ENCODE measurements at regions not wholly inside any gene's neighbourhood (a gene's known extent, or its start where the extent isn't known, plus 50 kb on each side); places are given as distances from the start of the nearest gene placed in this dataset.
A peak's percentile ranks its signal among the peaks of the same experiment; 100 is the strongest.

GRCh38 chr10:112082120-112082519, 101.4 kb downstream of the GPAM start:
- Mint-ChIP-seq H3K9me3 (peaks cover 0 to 1% (median 0%) of the 10 kb centered on the region in 7 donors), H3K27ac (no peak overlapping the region), H3K4me1 (no peaks in the 10 kb centered on the region), H3K4me3 (no peak overlapping the region), H3K36me3 (no peaks in the 10 kb centered on the region), H3K27me3 (peaks cover 0 to 10% (median 0%) of the 10 kb centered on the region in 3 donors)
- no peak for DNase-seq
- ATAC-seq (ENCODE audit: low read depth in 2 of 2), result no peak

- peak overlapping the region in 1 of 6 donors; percentile 44 for H3K27ac Mint-ChIP-seq
These were observed 100.1 kb downstream of the GPAM start for GRCh38 chr10:112083472-112083871.

GRCh38 chr10:112087953-112088456, 95.6 kb downstream of the GPAM start:
- H3K36me3 Mint-ChIP-seq, result no peaks in the 10 kb centered on the region
- H3K4me3 Mint-ChIP-seq, result no peak overlapping the region
- ATAC-seq (ENCODE audit: low read depth in 2 of 2) (no peak), DNase-seq (no peak)
- no peaks in the 10 kb centered on the region for H3K4me1 Mint-ChIP-seq
- H3K27ac Mint-ChIP-seq, result no peak overlapping the region
- H3K9me3 Mint-ChIP-seq, result peaks cover 0 to 1% (median 0%) of the 10 kb centered on the region in 7 donors
- H3K27me3 Mint-ChIP-seq, result peaks cover 0 to 17% (median 5%) of the 10 kb centered on the region in 3 donors

More at GRCh38 chr10:112083472-112083871, 100.1 kb downstream of the GPAM start:
- Mint-ChIP-seq H3K36me3 (no peaks in the 10 kb centered on the region), H3K4me1 (no peaks in the 10 kb centered on the region), H3K27me3 (peaks cover 0 to 15% (median 0%) of the 10 kb centered on the region in 3 donors), H3K4me3 (no peak overlapping the region), H3K9me3 (peaks cover 0 to 1% (median 0%) of the 10 kb centered on the region in 7 donors)
- DNase-seq (no peak), ATAC-seq (ENCODE audit: low read depth in 2 of 2) (no peak)

GRCh38 chr10:112091703-112092102, 91.9 kb downstream of the GPAM start:
- H3K27ac Mint-ChIP-seq, result no peak overlapping the region

GRCh38 chr10:112092519-112092918, 91.0 kb downstream of the GPAM start:
- DNase-seq, result no peak
- Mint-ChIP-seq H3K4me3 (no peak overlapping the region), H3K4me1 (no peaks in the 10 kb centered on the region), H3K27me3 (peaks cover 8 to 10% (median 9%) of the 10 kb centered on the region in 3 donors), H3K27ac (no peak overlapping the region), H3K36me3 (no peaks in the 10 kb centered on the region), H3K9me3 (peaks cover 0 to 4% (median 2%) of the 10 kb centered on the region in 7 donors)
- no peak for ATAC-seq (ENCODE audit: low read depth in 2 of 2)

More at GRCh38 chr10:112091703-112092102, 91.9 kb downstream of the GPAM start:
- Mint-ChIP-seq H3K4me1 (no peaks in the 10 kb centered on the region), H3K36me3 (no peaks in the 10 kb centered on the region), H3K4me3 (no peak overlapping the region), H3K27me3 (peaks cover 8 to 17% (median 10%) of the 10 kb centered on the region in 3 donors), H3K9me3 (peaks cover 0 to 1% (median 0%) of the 10 kb centered on the region in 7 donors)
- no peak for DNase-seq
- no peak for ATAC-seq (ENCODE audit: low read depth in 2 of 2)

- Mint-ChIP-seq H3K27me3 (peaks cover 8 to 15% (median 11%) of the 10 kb centered on the region in 3 donors), H3K36me3 (no peaks in the 10 kb centered on the region), H3K4me3 (no peak overlapping the region), H3K4me1 (no peaks in the 10 kb centered on the region), H3K27ac (no peak overlapping the region), H3K9me3 (peaks cover 0 to 7% (median 3%) of the 10 kb centered on the region in 7 donors)
- no peak for DNase-seq
- ATAC-seq (ENCODE audit: low read depth in 2 of 2), result no peak
These were observed 88.6 kb downstream of the GPAM start for GRCh38 chr10:112094984-112095383.

- Mint-ChIP-seq H3K36me3 (peaks cover 0 to 3% of the 10 kb centered on the region in 2 donors), H3K4me3 (no peak overlapping the region), H3K4me1 (no peaks in the 10 kb centered on the region), H3K27me3 (peaks cover 11 to 18% (median 13%) of the 10 kb centered on the region in 3 donors), H3K9me3 (peaks cover 0 to 10% (median 5%) of the 10 kb centered on the region in 7 donors), H3K27ac (no peak overlapping the region)
- DNase-seq (no peak), ATAC-seq (ENCODE audit: low read depth in 2 of 2) (no peak)
These were observed 87.8 kb downstream of the GPAM start for GRCh38 chr10:112095731-112096130.

- Mint-ChIP-seq H3K4me3 (no peak overlapping the region), H3K36me3 (peaks cover 0 to 8% of the 10 kb centered on the region in 2 donors), H3K27ac (no peak overlapping the region), H3K4me1 (no peaks in the 10 kb centered on the region), H3K9me3 (peaks cover 0 to 13% (median 6%) of the 10 kb centered on the region in 7 donors), H3K27me3 (peaks cover 21 to 26% (median 25%) of the 10 kb centered on the region in 3 donors)
- no peak for DNase-seq
- no peak for ATAC-seq (ENCODE audit: low read depth in 2 of 2)
These were observed 84.9 kb downstream of the GPAM start for GRCh38 chr10:112098682-112099081.
